Fibroblast of skin of right biceps (primary cell): ENCODE measurements at regions not wholly inside any gene's neighbourhood (a gene's known extent, or its start where the extent isn't known, plus 50 kb on each side); places are given as distances from the start of the nearest gene placed in this dataset.
"Not testable (repeated sequence)": the region's sequence is repeated elsewhere in the genome, so short reads cannot be mapped to it uniquely, and the experiment has no call there.

Source experiments
- DNase-seq: peaks from one replicate; pipeline ENCODE4 v3.0.0-alpha.2; 2013

DNA sequence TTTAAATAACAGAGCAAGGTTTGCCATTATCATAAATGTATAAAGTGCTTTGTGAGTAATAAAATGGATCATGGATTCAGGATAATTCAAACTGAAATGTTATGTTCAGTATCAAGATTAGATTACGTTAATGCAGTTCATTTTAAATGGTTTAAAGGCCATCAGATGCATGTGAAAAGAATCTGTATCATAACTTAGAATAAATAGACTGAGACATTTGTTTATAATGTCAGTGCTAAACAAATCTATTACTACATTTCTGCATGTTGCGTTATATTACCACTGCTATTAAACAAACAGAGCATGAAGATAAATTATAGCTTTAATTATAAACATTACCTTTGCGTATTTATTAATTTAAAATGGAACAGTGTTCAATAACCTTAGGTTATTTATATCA, 160.2 kb downstream of the TOX3 start:
- no peak for DNase-seq

DNA sequence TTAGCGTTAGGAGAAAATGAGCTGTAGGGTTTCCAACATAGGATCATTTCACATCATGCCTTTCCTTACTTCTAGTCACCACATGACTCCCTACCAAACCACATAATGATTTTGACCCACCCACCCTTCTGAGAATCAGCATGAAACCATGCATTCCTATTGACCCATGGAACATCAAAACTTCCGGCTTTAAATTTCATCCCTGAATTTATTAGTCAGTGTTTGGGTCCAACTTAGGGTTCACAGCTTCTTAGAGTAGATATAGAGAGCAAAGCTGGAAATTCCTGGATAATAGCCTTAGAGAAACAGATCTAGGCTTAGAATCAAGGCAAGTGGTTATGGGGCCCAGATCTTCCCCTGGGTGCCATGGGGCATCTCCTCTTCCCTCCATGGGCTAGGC, 162.6 kb downstream of the TOX3 start:
- no peak for DNase-seq

DNA sequence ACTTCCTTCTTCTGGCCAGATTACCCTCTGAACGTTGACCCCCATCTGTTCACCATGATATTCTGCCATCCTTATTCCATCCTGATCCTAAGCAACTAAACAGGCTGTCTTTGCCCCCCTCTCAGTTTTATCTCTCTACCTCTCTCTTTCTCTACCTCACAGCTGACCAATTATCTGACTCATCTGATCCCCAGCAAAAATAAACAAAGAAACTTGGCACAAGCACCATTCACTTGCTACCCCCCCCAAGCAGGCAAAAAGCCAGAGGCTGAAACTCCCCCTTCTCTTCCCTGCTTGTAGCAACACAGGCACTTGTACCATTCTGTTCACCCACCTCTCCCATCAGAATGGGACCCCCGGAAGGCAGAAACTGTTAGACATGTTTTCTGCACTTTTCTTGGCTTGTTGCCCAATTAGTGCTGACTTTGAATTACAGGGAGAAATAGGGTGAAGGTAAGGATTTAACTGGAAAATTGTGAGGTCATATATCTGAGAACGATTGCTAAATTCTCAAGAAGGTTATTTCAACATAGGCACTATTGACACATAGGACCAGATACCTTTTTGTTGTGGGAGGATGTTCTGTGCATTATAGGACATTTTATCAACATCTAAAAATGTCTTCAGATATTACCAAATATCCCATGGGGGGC, 163.2 kb downstream of the TOX3 start:
- DNase-seq: no peak

DNA sequence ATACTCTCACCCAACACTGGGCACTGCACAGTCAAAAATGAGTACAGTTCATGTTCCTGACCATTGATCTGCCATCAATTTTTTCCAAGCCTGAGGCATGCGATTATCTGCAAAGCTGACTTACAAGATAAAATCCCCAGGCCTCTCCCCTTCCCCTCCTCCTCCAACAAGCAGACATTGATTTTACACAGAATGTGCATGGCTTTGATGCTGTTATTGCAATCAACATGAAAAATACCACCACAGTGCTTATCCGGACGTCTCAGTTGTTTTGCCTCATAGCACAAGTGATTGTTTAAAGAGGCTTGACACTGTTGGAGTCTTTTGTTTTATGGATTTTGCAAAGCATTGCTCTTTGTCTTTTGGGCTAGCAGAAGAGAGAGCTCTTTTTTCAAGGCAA, 163.8 kb downstream of the TOX3 start:
- no peak for DNase-seq

DNA sequence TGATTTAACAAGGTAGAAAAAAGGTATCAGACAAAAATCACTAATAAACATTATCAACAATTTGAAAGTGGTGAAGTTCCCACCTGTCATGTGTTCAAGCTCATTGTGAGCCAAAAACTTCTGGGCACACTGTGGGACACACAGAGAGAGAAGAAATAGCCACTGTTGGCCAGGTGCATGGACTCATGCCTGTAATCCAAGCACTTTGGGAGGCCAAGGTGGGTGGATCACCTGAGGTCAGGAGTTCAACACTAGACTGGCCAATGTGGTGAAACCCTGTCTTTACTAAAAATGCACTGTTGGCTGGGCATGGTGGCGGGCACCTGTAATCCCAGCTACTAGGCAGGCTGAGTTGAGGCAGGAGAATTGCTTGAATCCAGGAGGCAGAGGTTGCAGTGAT, 167.4 kb downstream of the TOX3 start:
- DNase-seq: no peak

DNA sequence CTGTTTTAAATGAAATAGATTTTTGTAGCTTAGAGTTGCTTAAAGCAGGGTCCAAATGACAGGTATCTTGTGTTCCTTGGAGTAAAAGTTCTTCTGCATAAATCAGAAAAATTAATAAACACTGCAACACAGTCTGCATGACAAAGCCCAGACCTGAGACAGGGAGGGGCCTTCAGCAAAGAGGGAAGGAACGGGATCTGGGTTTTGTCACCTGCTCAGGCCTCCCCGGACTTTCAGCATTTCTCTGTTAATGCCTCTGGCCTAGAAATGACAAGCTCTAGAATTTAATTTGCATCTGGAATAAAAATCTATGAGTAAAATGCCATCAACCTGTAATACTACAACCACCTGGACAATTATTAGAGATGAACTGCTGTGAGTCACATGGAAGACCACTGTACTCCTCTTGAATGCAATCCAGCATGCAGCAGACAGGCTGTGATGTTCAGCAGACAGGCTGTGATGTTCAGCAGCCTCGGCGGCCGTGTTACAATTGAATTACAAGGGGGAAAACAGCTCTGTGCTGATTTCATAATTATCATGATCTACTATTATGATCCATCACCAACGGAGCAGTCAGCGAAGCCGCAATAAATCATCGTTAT, 170.2 kb downstream of the TOX3 start:
- DNase-seq: no peak

DNA sequence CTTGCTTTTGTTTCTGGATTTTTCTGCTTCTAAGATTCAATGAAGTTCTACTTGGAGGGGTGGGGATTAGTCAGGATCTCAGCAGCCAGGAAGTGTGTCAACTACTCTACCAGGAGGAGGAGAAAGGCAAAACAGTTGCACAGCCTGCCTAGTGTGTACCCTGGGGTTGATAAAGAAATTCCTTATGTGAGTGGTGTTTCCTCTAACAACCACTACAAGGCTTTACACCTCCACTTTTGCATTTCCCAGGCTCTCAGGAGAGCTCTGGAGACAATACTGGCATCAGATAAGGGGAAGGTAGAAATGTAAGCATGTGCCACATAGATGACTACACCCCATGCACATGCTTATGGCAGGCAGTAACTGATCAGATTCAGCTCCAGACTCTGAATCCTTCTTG, 174.6 kb downstream of the TOX3 start:
- no peak for DNase-seq

DNA sequence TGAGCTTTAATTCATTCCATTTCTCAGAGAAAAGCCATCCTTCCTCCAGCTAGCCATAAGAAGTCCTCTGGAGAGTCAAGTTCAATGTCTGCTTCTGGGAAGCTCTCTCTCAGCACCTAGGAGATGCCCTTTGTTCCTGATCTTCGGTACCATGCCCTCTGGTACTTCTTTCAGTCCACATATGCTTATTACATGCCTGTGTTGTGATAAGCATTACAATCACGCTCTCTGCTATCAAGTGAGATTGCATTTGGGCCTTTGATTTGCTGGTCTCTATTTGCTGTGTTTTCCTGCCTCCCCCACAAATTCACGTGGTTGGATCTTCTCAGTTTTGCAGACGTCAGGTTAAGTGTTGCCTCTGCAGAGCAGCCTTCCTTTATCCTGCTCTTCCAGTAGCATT, 178.1 kb downstream of the TOX3 start:
- no peak for DNase-seq

DNA sequence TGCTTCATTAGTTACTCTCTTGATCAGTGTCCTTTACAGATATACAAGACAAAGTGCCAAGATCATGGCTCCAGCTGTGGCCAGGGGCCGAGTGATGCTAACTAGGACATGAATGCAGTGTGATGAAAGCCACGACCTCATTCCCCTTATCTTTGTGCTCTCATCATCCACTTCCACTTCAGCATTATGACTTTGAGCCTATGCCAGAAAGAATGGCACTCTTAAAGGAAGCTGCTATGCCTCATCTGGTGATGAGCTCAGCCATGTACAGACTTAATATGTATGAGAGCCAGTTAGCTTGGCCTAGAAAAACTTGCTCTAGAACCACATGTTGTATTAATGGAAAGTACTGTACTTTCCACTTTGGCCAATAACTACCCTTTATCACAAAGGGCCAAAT, 179.1 kb downstream of the TOX3 start:
- no peak for DNase-seq

DNA sequence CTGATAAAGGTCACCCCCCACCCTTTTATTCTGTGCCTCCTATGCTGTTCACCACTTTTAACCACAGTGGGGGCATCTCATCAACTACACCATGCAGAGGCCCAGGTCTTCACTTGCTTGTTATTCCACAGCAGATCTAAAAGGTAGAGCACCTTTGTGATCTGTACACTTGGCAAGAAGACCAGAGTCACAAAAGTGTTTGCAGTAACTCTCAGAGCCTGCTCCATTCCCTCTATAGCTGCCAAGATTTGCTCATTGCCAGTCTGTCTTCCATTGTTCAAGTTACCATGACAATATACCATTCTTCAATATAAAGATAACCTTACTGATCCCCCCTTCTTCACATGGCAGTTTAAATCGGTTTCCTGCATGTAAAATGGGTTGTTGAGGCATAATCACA, 180.0 kb downstream of the TOX3 start:
- DNase-seq: no peak

DNA sequence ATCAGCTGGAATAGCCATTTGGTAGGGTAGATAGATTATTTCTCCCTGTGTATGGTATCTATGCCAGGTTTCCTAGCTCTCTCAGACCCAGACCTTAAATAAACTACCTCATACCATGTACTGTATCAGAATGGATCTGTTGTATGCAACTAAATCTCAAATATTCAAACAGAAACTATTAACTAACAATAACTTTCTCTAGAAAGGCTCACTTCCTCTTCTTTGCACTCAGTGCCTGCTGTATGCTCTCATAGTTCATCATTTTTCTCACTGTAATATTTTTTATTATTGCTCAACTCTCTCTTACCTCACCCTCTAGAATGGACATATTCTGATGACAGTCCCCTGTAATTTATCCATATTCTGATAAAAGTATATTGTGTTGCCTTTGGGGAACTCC, 182.4 kb downstream of the TOX3 start:
- no peak for DNase-seq

DNA sequence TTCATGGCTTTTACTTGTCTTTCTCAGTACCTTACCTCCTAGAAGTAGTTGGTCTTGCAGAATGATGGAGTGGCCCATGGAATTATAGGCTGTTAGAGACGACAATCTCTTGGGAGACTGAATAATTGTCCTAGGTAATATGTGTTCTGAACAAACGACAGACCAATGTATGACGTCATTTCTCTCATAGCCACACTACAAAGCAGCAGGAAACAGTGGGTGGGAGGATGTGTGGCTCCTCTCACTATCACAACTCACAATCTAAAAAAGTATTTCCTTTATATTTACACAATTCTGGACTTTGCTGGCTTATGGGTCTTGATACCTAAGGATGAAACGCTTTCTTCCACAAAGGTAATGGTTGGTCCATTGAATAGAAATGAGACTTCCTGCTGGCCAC, 183.9 kb downstream of the TOX3 start:
- DNase-seq: no peak

DNA sequence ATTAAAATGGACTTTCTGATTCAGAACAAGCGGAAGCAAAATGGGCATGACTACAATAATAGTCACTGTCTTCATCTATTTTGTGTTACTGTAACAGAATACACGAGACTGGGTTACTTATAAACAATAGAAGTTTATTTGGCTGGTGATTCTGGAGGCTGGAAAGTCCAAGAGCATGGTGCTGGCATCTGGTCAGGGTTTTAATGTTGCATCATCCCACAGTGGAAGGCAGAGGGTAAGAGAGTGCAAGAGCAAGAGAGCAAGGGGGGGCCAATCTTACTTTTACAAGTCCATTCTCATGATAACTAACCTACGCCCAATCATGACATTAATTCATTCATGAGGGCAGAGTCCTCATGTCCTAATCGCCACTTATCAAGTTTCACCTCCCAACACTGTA, 189.2 kb downstream of the TOX3 start:
- DNase-seq: no peak

DNA sequence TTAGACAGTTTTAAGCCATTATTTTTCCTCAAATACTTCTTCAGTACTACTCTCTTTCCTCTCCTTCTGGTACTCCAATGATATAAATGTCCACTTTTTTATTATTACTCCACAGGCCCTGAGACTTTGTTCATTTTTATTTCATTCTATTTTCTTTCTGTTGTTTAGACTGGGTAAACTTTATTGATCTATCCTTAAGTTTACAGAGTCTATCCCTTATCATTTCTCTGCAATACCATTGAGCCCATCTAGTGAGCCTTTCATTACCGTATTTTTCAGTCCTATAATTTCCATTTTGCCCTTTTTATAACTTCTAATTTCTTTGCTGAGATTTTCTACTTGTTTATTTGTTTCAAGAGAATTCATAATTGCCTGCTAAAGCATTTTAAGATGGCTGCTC, 193.7 kb downstream of the TOX3 start:
- no peak for DNase-seq

DNA sequence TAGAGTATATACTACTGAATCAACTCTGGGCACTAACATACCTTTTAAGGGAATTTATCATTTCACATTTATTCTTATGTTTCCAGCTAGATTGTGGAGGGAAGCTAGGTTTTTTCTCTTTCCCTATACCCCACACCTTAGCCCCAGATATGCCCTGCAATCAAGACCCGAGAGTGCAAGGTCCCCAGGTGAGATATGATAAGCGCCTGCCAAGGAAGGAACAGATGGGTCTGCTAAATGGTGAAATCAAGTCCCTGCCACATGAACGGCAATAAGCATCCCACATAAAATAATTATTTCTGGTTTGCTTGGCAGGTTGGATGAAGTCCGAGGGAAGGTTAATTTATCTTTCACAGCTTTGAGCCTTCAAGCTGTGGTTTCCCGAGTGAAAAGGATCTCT, 195.5 kb downstream of the TOX3 start:
- no peak for DNase-seq

DNA sequence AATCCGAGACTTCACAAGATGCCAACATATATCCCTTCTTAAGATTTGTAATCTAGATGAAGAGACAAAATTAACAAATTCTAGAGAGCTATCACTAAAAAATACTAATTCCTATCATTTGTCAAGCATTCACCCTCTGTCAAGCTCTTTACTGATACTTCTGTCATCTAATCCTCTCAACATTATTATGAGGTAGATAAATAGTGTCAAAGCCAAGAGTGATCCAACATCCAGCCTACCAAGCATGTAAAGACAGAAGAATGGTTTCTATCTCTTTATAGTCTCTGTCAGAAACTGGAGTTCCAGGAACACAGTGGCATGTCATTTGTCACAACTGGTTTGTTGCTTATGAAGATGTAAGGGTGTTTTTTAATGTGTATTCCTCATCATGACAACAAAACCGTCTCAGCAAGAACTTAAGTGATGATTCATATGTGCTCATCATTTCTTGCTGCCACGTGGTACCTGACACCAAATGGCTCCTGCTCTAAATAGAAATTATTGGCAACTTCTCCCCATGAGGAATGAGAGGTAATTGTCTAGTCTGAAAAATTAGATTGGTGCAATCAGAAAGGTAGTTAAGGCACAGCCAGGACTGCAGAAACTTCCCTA, 196.8 kb downstream of the TOX3 start:
- no peak for DNase-seq

DNA sequence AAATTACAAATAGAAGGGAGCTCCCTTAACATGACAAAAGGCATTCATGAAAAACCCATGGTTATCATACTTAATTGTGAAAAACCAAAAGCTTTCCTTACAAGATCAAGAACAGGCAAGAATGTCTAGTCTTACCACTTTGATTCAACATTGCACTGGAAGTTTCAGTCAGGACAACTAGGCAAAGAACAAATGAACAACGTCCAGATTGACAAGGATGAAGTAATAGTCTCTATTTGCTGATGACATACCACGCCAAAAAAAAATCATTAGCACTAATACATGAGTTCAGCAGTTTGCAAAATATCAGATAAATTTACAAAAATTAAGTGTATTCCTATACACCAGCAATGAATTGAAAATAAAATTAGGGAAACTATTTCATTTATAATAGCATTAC, 200.2 kb downstream of the TOX3 start:
- DNase-seq: no peak

DNA sequence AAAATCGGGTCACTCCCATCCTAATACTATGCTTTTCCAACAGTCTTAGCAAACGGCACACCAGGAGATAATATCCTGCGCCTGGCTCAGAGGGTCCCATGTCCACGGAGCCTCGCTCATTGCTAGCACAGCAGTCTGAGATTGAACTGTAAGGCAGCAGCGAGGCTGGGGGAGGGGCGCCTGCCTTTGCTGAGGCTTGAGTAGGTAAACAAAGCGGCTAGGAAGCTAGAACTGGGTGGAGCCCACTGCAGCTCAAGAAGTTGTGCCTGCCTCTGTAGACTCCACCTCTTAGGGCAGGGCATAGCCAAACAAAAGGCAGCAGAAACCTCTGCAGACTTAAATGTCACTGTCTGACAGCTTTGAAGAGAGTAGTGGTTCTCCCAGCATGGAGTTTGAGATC, 213.3 kb downstream of the TOX3 start:
- not testable (repeated sequence) for DNase-seq

DNA sequence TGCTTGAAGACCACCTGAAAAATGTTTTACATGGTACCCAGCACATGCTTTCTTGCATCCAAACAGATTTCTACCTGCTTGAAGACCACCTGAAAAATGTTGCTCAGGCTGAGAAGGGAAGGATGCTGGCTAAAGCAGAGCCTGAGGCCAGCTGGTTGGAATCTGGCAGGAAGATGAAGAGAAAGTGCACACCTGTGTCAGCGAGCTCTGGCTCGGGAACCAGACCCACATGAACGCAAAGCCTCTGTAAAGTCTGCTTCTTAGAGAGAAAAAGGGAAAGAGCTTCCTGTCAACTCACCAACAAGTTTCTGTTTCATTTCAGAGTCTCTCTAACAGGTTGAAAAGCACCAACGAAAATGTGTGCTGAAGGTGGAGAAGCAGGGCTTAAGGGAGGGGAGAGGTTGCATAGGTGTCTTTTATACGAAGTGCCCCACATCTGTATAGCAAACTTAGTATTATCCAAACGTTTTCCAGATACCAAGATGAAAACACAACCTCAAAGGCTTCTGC, 226.0 kb downstream of the TOX3 start:
- no peak for DNase-seq

DNA sequence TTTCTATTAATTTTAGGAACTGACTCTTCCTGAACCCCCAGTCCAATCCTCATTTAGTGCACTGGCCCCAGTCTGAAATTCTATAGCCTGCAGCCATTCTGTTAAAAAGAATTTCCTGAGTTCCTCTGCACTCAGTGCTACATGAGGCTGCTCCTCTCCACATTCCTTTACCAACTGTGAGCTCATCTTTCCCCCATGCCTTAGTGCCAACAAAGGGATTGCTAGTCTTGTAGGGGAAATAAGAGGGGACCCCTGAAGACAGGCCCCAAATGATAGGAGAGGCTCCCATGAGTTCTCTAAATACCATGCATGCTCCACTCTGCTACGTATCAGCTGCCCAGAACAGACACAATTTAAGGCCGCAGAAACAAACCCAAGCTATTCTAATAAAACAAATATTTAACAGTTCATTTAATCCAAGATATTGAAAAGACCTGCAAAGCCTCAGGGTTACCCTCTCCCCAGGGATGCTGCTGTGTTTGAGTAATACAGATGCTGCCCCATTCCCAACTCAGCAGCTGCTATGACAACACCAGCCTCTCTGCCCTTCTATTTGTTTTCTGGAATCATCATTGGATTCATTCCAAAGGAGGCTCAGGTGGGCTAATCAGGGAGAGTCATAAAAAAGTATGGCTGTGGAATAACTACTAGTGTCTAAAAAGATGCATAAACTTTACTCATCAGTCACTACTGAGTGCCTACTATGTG, 228.5 kb downstream of the TOX3 start:
- no peak for DNase-seq

DNA sequence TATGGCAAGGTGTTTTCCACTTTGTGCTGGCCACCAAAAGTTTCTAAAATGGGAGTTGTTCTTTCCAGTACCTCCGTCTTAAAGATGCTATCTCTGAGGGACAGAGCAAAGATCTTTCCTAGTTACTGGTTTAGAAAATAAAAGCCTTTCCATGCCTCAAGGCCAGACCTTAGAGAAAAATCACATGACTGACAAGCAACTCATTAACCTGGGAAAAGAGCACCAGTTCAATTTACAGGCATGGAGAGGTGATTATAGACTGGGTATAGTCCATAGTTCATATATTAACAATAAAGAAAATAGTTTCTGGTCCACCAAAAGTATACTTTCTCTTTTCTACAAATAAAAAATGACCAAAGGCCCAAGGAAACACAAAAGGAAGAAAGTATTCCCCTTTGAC, 230.7 kb downstream of the TOX3 start:
- no peak for DNase-seq

DNA sequence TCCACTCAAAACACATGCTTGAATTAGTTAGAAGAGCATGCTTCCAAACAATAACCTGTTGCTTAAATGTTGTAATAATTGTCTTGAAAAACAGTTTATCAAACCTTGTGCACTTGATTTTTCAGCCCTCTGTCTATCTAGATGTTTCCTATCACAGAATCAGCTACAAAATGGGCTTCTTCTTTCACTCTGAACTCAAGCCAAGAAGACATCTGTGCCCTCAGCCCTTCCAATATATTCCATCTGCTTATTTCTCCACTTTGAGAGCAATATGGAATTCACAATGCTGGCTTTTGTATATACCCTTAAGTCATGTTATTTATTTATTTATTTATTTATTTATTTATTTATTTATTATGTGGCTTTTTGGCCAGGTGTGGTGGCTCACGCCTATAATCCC, 234.2 kb downstream of the TOX3 start:
- no peak for DNase-seq

DNA sequence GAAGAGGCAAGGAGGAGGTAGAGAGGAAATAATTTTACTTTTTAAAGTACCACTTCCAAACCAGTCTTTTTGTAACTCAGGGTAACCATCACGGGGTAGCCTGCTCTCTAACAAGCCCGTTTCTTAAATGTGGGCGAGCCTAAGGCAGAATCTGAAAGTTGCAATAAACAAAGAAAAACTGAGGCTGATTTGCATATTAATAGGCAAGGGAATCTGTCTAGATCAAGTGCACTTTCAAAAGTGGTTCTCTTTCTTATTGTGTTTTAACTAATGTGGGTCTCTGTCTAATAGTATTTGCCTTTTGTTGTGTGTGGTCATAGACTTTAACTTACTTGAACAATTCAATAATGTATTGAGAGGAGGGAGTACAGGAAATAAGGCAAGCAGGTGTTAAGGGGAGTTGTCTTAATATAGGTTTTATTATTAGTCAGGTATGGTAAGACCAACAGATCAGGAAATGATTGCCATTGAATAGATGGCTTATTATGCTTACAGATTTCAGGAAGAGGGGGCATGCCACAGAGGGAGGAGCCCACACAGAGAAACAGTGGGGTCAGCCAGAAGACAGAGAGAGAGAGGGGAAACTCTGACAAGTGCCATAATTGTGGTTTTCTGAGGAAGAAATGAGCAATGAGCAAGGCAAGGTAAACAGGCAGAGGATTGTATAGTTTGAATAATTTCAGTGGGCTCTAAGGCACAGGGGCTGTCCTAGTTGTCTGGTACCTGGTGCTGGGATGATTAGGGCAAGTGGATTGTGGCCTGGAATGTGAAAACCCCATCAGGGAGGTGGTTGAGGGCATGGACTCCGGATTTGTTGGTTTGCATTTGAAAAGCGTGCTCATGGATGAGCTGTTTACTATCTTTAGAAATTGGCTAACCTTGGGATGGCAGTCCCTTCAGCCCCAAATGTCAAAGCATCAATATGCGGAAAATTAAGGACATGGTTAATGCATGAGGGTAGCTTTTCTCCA, 237.2 kb downstream of the TOX3 start:
- no peak for DNase-seq
